Activated naive CD4-positive, alpha-beta T cell treated with Interleukin-2 at 50 U/mL for 16 hours (primary cell): ENCODE measurements at regions not wholly inside any gene's neighbourhood (a gene's known extent, or its start where the extent isn't known, plus 50 kb on each side); places are given as distances from the start of the nearest gene placed in this dataset.

Experiments used
- DNase-seq: peaks from one replicate; pipeline ENCODE4 v3.0.0-alpha.2; 2020

- no peak for DNase-seq
Observed at GRCh38 chr10:123417414-123417813, 248.7 kb upstream of the GPR26 start.

- no peak for DNase-seq
Observed at GRCh38 chr10:123421461-123421860, 244.7 kb upstream of the GPR26 start.

GRCh38 chr10:123422261-123422660 is 243.9 kb upstream of the GPR26 start:
- DNase-seq = no peak

GRCh38 chr10:123424537-123424936 is 241.6 kb upstream of the GPR26 start:
- DNase-seq = no peak

- no peak for DNase-seq
Observed at GRCh38 chr10:123425680-123426079, 240.5 kb upstream of the GPR26 start.

GRCh38 chr10:123427165-123427786 is 238.9 kb upstream of the GPR26 start:
- DNase-seq = no peak

GRCh38 chr10:123428391-123428790 is 237.8 kb upstream of the GPR26 start:
- DNase-seq = no peak

- DNase-seq = no peak
Observed at GRCh38 chr10:123429706-123430221, 236.4 kb upstream of the GPR26 start.

GRCh38 chr10:123433539-123433938 is 232.6 kb upstream of the GPR26 start:
- no peak for DNase-seq

- DNase-seq = no peak
Observed at GRCh38 chr10:123434435-123435039, 231.6 kb upstream of the GPR26 start.

- no peak for DNase-seq
Observed at GRCh38 chr10:123442901-123443300, 223.3 kb upstream of the GPR26 start.

- no peak for DNase-seq
Observed at GRCh38 chr10:123443924-123444323, 222.2 kb upstream of the GPR26 start.

- DNase-seq = no peak
Observed at GRCh38 chr10:123445261-123445775, 220.8 kb upstream of the GPR26 start.

GRCh38 chr10:123446449-123447156 is 219.6 kb upstream of the GPR26 start:
- no peak for DNase-seq

- no peak for DNase-seq
Observed at GRCh38 chr10:123449234-123449962, 216.8 kb upstream of the GPR26 start.

- no peak for DNase-seq
Observed at GRCh38 chr10:123450956-123451605, 215.1 kb upstream of the GPR26 start.

- DNase-seq = no peak
Observed at GRCh38 chr10:123451618-123452245, 214.4 kb upstream of the GPR26 start.

- no peak for DNase-seq
Observed at GRCh38 chr10:123454987-123455386, 211.2 kb upstream of the GPR26 start.

GRCh38 chr10:123455861-123456260 is 210.3 kb upstream of the GPR26 start:
- DNase-seq = no peak

GRCh38 chr10:123458933-123459332 is 207.2 kb upstream of the GPR26 start:
- DNase-seq = no peak

- DNase-seq = no peak
Observed at GRCh38 chr10:123459371-123460091, 206.6 kb upstream of the GPR26 start.
